ENCODE measurements at regions not wholly inside any gene's neighbourhood (a gene's known extent, or its start where the extent isn't known, plus 50 kb on each side); places are given as distances from the start of the nearest gene placed in this dataset.
"Not testable (repeated sequence)": the region's sequence is repeated elsewhere in the genome, so short reads cannot be mapped to it uniquely, and the experiment has no call there.

DNA sequence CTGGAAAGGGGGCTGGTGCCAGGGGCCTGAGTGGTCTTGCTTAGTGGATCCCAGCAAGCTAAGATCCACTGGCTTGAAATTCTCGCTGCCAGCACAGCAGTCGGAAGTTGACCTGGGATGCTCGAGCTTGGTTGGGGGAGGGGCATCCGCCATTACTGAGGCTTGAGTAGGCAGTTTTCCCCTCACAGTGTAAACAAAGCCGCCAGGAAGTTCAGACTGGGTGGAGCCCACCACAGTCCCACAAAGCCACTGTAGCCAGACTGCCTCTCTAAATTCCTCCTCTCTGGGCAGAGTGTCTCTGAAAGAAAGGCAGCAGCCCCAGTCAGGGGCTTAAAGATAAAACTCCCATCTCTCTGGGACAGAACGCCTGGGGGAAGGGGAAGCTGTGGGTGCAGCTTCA is 457.7 kb upstream of the SPRED2 start:
- DNase-seq, result not testable (repeated sequence)

DNA sequence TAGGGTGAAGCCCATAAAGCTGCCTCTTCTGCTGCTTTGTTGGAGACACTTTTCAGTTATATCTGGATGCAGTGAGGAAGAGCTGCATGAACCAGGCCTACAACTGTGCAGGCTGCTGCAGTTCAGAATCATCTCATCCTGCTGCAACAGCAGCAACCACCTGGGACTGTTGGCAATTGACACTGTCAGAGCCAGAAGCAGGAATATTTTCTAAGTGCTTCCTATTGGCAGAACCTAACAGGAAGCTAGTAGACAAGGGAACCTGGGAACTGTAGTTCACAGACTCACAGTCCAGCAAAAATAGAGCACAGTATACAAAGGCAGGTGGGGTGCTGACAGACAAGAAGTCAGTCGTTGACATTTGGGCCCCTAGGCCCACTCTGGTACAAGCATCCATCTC is 452.9 kb upstream of the SPRED2 start:
- DNase-seq, result no peak

DNA sequence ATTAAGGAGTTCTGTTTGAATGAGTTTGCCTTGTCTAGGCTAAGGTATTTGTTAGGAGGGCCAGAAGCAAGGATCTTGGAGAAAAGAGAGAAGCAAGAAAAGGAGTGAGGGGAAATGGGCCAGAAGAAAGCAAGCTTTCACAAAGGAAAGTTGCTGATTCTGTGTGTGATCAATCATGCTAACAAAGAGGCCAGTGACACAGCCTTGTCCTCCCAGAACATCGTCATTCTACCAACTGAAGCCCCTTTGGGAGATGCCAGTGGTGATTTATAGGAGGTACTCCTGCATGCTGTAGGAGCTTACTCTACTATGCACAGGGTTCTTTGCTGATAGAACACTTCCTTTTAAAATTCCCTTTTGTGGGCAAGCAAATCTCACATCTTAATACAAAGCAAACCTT is 449.2 kb upstream of the SPRED2 start:
- no peak for DNase-seq

DNA sequence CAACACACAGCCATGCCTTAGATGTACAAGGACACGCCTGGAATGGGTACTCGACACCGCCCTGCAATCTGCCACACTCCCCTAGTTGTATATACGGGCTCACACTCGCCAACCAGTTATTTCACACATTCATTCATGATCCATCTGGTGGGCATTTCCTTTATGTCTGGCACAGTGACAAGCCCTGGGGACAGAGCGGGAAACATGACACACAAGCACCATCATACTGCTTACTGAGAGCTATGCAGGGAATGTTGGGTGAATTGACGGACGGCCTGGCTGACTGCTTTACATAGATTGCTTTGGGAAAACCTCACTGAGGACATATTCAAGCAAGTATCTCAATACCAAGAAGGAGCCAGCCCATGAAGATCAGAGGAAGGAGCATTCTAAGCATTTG is 448.0 kb upstream of the SPRED2 start:
- DNase-seq, result no peak

DNA sequence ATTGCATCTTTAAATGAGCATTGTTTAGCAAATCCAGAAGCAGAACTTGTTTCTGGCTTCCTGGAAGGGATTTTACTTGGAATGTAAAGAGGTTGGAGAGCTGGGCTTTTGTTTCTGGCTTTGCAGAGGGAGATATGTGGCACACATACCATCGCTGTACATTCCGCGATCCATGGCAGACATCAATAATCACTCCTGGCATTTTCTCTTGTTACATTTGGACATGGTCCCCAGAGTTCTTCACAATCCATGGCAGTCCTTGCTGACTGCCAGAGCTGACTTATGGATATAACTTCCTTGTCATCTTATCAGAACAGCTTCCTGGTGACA is 445.6 kb upstream of the SPRED2 start:
- no peak for DNase-seq

DNA sequence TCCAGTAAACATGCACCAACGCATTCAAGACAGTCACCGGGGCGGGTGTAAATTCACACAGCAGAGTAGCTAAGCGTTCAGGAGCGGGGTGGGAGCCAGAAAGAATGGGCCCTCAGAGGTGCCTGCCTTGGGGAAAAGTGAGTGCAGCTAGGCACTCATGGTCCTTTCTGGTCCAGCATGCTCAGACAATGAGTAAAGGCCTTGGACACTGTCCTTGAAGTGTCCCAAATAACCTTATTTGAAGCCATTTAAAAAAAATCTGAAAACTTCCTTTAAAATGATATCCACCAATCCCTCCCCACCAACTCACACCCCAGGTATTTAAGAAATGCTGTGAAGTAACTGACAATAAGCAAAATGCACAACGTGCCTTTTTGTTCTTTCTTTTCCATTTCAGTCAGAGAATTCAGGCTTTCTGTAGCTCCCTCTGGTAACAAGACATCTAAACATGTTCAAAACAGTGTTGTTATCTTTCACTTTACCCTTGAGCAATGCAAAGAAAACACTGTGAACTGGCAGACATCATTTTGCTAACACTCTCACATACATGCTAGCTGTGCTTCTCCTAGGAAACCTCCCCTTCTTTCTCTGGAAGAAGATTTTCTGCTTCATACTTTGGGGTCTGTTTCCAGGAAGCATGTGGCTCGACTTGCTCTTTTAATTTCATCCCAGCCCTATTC is 445.1 kb upstream of the SPRED2 start:
- DNase-seq, result no peak

DNA sequence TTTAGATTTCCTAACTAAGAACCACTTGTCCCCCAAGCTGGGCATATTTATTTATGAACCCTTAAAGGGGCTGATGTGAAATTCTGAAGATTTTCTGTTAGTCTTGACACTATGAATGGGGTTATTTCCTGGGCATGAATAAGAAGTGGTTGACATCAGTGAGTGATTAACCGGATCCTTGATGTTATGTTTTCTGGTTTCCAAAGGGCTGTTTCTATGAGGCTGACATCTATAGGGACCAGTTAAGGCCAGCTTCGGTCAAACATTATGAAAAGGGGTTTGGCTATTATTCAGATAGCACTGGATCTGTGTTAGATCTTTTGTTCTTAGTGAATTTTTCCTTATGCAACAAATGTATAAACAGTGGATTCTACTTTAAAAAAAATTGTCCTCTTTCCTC is 443.7 kb upstream of the SPRED2 start:
- DNase-seq, result no peak

DNA sequence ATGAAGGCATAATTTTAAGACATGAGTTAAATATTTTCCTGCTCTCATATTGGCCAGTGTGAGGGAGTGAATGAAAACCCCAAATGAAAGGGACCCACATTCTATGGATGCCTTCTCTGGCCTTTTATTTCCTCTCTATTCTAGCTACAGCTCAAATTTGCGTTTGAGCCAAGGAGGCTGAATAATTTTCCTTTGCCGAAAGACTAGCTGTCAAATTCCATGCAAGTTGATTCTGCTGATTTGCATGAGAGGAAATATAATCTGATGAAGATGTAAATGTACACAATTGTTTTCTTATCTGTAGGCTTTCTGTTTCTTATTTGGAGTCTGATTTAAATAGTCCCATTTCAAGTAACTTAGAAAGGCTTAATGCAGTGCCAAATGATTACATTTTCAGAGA is 438.4 kb upstream of the SPRED2 start:
- no peak for DNase-seq

DNA sequence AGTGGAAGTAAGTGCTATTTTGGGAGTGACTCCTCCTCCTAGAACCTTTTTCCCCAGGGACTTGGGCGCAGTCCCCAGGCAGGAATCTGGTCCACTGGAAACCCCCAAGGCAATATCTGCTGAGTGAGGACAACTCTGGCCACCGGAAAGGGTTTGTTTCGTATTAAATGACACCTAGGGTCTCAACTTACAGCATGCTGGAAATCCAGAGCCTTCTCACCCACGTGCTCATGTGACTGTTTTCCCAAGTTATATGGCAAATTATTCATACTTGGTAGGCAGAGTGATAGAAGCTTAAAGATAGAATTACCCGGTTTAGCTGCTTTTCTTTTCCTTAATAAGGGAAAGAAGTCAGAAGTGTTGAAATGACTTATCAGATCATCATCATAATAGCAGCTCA is 436.9 kb upstream of the SPRED2 start:
- DNase-seq, result no peak

DNA sequence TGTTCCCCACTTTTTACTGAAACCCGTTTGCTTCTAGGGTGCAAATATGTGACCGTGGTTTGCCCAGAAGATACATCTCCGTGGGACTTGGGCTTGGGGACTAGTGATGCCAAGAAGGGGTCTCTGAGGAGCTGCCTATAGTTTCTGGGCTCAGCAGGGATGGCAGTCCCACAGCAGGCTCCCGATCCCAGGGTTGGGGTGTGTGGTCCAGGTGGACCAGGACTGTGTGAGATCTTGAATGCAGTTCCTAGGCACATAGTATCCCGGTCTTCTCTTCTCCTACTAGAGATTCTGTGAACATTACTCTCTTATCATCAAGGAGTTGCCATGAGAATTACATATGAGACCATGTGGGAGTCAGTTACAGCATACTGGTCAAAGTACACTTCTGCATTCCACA is 435.8 kb upstream of the SPRED2 start:
- no peak for DNase-seq

DNA sequence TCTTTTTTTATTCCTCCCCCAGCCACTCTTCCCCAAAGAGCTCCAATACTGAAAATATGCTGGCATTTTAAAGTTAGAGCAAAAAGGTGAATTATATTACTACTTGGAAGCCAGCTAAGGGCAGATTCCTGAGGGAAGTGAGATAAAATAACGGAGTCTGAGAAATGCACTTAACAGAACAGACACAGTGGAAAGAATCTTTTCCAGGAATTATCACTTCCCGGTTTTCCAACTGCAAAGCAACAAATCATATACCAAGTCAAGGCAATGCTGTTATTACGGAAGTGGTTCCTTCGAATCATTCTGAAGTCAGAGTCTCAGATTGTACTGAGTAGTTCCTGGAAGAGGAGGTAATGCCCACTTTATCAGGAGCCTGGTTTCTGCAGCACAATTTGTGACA is 435.0 kb upstream of the SPRED2 start:
- no peak for DNase-seq

DNA sequence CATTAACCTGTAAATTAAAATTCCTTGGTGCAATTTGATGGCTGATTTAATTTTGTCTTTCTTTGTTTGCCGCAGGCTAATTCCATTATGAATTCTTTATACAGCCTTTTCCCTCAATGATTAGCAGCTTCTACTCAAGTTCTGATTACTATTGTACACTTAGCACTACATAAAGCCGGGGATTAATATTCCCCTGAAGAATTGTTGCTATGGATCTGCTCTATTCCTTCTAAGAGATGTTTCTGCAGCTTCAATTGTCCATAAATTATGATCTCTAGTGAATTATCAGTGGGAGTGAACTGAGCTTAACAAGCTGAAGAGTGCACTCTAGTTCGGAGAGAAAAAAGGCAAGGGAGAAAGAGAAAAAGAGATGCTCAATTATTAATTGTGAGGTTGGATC is 433.7 kb upstream of the SPRED2 start:
- DNase-seq, result no peak

DNA sequence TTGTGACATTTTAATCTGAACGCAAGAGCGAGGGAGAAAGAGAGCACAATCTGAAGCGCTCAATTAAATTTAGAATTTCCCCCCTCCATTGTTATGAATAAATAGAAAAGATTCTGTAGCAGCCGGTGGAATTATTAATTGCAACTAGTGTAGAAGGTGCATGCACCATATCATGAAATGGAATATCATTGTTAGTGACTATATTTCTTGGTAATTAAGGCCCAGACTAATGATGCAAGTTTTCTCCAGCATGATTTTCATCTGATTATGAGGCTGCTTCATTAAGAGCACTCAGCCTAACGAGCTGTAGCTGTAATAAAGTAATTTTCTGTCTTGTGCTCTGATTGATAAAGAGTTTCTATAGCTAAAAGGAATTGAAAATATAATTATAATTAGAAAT is 432.2 kb upstream of the SPRED2 start:
- DNase-seq, result no peak

DNA sequence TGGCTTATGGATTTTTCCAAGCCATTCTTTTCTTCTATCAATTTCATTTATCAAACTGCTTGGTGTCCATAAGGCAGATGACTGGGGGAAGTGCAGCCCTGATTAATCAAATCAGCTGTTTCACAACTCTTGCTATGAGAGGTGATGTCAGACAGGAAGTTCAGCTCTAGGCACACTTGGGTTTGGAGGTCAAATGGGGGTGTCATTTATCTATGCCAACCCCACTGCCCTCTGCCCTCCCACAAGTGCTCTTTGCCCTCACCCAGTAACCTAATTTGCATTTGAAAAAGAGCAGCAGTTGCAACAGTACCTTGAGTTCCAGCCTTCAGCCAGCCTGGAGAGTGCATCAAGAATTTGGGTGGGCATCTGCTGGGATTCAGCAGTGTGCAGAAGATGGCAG is 431.3 kb upstream of the SPRED2 start:
- DNase-seq, result no peak

DNA sequence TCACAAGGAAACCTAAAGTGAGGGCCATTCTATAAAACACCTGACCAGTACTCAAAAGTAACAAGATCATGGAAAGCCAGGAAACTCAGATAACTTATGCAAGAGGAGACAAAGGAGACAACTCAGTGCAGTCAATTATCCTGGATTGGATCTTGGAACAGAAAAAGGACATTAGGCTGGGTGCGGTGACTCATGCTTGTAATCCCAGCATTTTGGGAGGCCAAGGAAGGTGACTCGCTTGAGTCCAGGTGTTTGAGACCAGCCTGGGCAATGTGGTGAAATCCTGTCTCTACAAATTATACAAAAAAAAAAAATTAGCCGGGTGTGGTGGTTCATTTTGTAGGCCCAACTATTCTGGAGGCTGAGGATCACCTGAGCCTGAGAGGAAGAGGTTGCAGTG is 424.5 kb upstream of the SPRED2 start:
- no peak for DNase-seq

DNA sequence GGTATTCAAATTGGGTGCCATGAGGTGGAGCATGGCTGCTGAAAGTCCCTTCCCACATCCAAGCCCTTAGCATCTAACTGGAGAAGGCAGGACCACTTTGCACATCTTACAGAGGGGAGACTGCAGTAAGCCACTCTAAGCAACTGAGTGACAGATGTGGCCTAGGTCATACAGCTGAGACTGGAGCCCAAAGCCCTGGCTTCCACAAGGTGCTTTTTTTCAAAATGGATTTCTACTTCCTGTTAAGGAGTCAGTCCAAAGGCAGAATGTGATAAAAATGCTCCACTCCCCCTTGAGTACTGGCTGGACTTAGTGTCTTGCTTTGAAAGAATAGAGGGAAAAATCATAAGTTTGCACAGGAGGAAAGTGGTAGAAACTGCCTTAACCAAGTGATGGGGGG is 424.0 kb upstream of the SPRED2 start:
- DNase-seq, result no peak

DNA sequence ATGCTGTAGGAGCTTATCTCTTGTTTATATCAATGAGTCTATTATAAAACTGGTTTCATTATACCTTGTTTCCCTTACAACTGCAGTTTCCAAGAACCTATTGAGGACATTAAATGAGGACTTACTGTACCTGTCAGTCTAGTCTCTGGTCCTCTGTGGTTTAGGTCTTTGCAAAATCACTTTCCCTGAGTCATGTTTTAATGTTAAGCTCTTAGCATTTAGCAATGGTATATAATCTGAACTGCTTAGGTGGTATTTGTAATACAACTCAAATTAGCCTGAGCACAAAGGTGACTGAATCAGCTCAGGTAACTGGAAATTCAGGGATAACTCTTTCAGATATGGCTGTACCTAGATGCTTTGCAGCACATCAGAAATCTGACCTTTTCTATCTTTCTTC is 418.3 kb upstream of the SPRED2 start:
- DNase-seq, result no peak

DNA sequence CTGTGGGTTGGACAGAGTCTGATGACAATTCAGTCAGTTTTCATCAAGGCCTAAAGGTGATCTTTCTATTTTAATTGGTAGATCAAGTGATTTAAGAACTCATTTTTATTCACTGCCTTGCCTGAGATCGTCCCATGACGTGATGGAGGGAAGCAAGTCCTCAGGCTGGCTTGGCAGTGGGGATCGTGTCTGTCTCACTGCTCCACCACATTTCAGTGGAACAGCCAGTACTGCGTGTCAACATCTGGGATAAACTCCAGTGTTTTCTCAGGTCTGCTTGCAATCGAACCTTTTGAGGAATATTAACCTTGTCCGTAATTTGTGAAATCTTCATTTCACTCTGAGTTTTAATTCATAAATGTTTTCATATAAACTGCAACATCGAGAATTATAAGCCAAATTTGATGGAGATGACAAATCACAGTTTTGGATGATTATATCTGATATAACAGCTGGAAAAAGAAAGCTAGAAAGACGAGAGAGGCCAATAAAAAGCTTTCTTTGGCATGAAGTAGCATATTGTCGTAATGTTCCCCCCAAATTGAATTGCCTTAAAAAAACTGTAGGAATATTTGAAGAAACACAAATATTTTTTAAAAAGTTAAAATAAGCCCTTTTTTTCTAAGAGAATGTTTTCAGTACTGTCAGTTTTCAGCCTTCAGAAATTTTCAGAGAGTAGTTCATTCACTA is 414.7 kb upstream of the SPRED2 start:
- no peak for DNase-seq

DNA sequence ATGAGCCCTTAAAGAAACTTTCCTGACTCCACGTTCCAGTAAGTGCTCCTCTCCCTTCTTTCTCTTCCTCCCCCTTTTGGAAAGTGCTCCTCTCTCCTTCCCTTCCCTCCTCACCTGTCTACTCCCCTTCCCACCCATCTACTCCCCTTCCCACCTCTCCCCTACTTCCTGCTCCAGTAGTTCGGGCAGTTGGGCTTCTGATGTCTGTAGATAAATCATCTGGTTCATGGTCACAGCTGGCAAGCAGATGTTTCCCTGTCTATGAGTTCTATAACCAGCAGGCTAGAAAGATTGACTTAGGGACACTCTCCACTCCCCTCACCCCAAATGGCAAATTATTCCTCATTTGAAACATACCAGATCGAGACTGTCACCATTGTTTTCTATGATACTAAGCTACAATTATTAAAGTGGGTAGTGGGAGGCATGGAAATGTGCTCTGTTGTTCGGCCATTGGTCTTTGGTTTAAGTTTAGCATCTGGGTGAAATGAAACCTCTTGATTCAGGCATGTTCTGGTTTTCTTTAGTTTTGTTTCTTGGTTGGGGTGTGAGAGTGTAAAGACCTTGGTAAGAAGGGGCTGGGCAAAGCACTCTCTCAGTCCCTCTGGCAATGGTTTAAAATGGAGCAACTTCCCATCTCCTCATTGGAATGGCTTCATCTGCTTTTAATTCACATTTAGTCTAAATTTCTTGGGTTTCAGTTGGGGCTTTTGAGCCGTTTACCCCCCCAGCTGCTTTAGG is 413.2 kb upstream of the SPRED2 start:
- no peak for DNase-seq

DNA sequence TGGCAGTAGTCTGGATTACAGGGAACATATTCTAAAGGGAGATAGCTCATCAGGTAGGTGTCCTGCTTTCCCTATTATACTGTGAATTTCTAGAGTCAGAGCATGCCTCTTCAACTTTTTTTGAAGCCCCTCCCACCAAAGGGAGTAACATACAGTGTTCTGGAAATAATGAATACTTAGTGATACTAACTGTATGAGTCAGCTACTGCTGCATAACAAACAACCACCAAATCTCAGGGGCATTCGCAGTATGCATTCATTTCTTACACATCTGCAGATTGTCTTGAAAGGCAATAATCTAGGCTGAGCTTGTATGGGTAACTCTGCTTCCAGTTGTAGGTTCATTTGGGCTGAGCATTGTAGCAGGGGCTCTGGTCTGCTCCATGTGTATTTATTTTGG is 409.7 kb upstream of the SPRED2 start:
- DNase-seq, result no peak

DNA sequence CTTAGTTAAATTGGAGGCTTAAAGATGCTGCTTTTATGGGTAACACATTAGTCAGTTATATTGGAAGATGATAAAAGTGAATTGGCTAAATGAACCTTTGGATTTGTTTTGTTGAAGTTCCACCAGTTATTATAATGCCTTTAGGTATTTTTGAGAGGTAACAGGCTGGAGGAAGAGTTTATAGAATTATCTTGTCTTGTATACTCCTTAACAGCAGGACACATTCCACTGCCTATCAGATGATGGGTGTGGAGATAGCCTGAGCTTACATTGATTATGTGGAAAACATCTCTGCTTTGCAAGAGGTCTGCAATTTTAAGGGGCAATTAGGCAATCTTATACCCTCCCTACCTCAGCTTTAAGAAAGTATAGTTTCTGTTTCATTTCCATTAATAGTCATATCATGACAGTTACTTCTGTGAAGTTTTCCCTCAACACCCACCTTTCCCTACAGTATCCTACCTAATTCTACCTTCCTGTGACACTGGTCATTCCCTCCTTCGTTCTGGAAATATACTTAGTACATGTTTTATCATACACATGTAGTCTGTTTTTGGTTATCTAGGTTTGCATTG is 403.7 kb upstream of the SPRED2 start:
- no peak for DNase-seq

DNA sequence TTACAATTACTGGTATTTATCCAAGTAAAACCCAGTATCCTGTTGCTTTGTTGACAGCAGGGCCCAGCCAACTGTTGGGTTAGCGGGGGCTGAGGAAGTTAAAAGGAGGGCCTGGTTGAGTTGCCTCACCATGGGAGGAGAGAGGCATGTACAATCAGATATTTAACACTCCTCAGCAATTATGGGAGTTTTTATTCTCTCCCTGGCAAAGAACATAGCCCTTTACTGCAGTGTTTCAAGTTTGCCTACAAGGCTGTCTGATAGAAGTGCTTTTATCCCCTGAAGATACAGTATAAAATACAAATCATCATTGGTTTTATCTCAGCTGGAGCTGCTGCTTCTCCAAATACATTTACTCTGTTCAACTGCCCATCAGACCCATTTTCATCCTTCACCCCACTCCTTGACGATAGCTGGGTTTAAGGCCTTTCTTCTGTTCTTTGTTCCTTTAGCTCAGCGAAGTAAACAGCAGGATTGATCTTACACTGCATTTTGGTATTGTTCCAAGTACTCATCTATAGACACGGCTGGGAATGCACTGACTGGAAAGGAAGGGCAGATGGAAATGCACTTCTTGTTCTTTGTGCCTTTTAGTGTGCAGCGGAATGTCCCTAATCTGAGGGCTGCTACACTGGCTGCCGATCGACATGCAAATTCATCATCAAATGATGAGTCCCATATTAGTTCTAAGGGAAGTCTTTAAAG is 402.5 kb upstream of the SPRED2 start:
- DNase-seq, result no peak

DNA sequence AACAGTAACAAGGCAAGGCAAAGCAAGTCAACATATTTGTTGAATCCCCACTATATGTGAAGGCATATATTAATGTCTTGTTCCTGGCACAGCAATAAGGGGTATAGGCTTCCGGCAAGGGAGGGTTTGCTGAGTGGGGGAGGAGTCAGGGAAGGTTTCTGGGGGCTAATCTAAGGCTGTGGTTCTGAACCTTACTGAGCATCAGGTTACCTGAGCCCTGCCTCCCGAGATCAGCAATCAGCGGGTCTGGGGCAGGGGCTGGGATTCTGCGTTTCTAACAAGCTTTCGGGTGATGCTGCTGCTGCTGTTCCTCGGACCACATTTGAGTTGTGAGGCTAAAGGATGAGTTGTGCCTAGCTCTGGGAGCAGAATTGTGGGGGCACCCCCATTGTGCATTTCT is 401.7 kb upstream of the SPRED2 start:
- DNase-seq, result no peak
